WTC11 (cell line): ENCODE measurements at regions not wholly inside any gene's neighbourhood (a gene's known extent, or its start where the extent isn't known, plus 50 kb on each side); places are given as distances from the start of the nearest gene placed in this dataset.

ENCODE experiments used
- ATAC-seq: fragments of 200-7000 bp; cut with Tn5 transposase; 2 replicates; pipeline ENCODE4 v1.10.0; 2021; ENCODE audit warnings: mild to moderate bottlenecking, moderate library complexity
- CTCF ChIA-PET: fragments of 300-600 bp; sonication (Branson Sonifier 250); formaldehyde crosslinking; loops from one replicate; lab custom pipeline; 2021; ENCODE audit warnings: antibody characterized with exemption; lab: Charles Lee
- POLR2A ChIA-PET: fragments of 350-600 bp; sonication (Branson Sonifier 250); formaldehyde crosslinking; loops from one replicate; lab custom pipeline; 2021; ENCODE audit warnings: antibody characterized with exemption; lab: Charles Lee
- DNase-seq: peaks from one replicate; pipeline ENCODE4 v3.0.0; 2021; ENCODE audit warnings: low spot score
- H3K27ac Mint-ChIP-seq: 2 replicates; pipeline ENCODE4 v1.8.0; 2021; ENCODE audit warnings: mixed read lengths
- H3K27me3 Mint-ChIP-seq: 2 replicates; pipeline ENCODE4 v1.8.0; 2021; ENCODE audit warnings: low read depth, mild to moderate bottlenecking, moderate library complexity, mixed read lengths
- H3K36me3 Mint-ChIP-seq: 2 replicates; pipeline ENCODE4 v1.8.0; 2021; ENCODE audit warnings: mixed read lengths
- H3K4me1 Mint-ChIP-seq: 2 replicates; pipeline ENCODE4 v1.8.0; 2022; ENCODE audit warnings: mixed read lengths
- H3K4me3 Mint-ChIP-seq: 2 replicates; pipeline ENCODE4 v1.8.0; 2021; ENCODE audit warnings: mild to moderate bottlenecking, moderate library complexity, mixed read lengths
- H3K9me3 Mint-ChIP-seq: 2 replicates; pipeline ENCODE4 v1.8.0; 2021; ENCODE audit warnings: mixed read lengths
- ATF3 ChIP-seq: sonication (generic); formaldehyde crosslinking; conservative IDR thresholded peaks from 2 replicates; pipeline ENCODE4 v1.8.1; 2022; ENCODE audit warnings: mild to moderate bottlenecking, missing genetic modification reagents
- GRHL2 ChIP-seq: fragments of 250-450 bp; sonication (Bioruptor Pico); IDR thresholded peaks from 2 replicates; pipeline ENCODE4 v1.8.0; 2022; ENCODE audit warnings: mild to moderate bottlenecking, moderate library complexity; ENCODE audit not compliant: insufficient replicate concordance, severe bottlenecking
- JUN ChIP-seq: sonication (generic); formaldehyde crosslinking; IDR thresholded peaks from 2 replicates; pipeline ENCODE4 v1.8.0; 2023; ENCODE audit warnings: mild to moderate bottlenecking, missing genetic modification reagents
- OVOL2 ChIP-seq: fragments of 250-450 bp; sonication (Bioruptor Pico); IDR thresholded peaks from 2 replicates; pipeline ENCODE4 v1.9.0; 2021; ENCODE audit warnings: mild to moderate bottlenecking, borderline replicate concordance
- PRRX2 ChIP-seq: fragments of 250-450 bp; sonication (Bioruptor Pico); IDR thresholded peaks from 2 replicates; pipeline ENCODE4 v1.8.0; 2021; ENCODE audit warnings: mild to moderate bottlenecking
- RELA ChIP-seq: sonication (generic); formaldehyde crosslinking; IDR thresholded peaks from 2 replicates; pipeline ENCODE4 v1.8.1; 2022; ENCODE audit warnings: missing genetic modification reagents, mild to moderate bottlenecking, borderline replicate concordance
- SOX15 ChIP-seq: fragments of 250-450 bp; sonication (Bioruptor Pico); IDR thresholded peaks from 2 replicates; pipeline ENCODE4 v1.9.0; 2021; ENCODE audit warnings: mild to moderate bottlenecking
- ZBTB21 ChIP-seq: sonication (generic); formaldehyde crosslinking; IDR thresholded peaks from 2 replicates; pipeline ENCODE4 v1.8.1; 2023; ENCODE audit warnings: mild to moderate bottlenecking, missing genetic modification reagents, borderline replicate concordance
- ZNF232 ChIP-seq: sonication (generic); formaldehyde crosslinking; IDR thresholded peaks from 2 replicates; pipeline ENCODE4 v1.8.0; 2022; ENCODE audit warnings: mild to moderate bottlenecking, missing genetic modification reagents

GRCh38 chr4:157423526-157424020 is 203.0 kb downstream of the GRIA2 start (continued):
- TF ChIP-seq RELA (CRISPR knock-in tag) = no peak
- TF ChIP-seq ATF3 (CRISPR knock-in tag) = no peak

GRCh38 chr4:157421365-157421764 is 200.8 kb downstream of the GRIA2 start:
- Mint-ChIP-seq H3K4me3 (no peak overlapping the region), H3K4me1 (no peaks in the 10 kb centered on the region), H3K36me3 (peaks cover 6% of the 10 kb centered on the region), H3K27ac (no peak overlapping the region), H3K27me3 (no peaks in the 10 kb centered on the region), H3K9me3 (peaks cover 11% of the 10 kb centered on the region)
- no peak for ATAC-seq
- CTCF ChIA-PET = no interaction called here
- POLR2A ChIA-PET = interaction anchor here (0.5 kb wide), 1 partner anchor 191 kb away, joined by 3 read pairs; no protein-coding TSS in a partner anchor
- TF ChIP-seq GRHL2 (CRISPR knock-in tag) = no peak
- no peak for TF ChIP-seq ZBTB21 (CRISPR knock-in tag)
- TF ChIP-seq PRRX2 (CRISPR knock-in tag) = no peak
- TF ChIP-seq SOX15 (CRISPR knock-in tag) = no peak
- TF ChIP-seq ZNF232 = no peak
- no peak for TF ChIP-seq JUN (CRISPR knock-in tag)
- no peak for TF ChIP-seq OVOL2 (CRISPR knock-in tag)
- no peak for DNase-seq
